ENCODE measurements at regions not wholly inside any gene's neighbourhood (a gene's known extent, or its start where the extent isn't known, plus 50 kb on each side); places are given as distances from the start of the nearest gene placed in this dataset.

DNA sequence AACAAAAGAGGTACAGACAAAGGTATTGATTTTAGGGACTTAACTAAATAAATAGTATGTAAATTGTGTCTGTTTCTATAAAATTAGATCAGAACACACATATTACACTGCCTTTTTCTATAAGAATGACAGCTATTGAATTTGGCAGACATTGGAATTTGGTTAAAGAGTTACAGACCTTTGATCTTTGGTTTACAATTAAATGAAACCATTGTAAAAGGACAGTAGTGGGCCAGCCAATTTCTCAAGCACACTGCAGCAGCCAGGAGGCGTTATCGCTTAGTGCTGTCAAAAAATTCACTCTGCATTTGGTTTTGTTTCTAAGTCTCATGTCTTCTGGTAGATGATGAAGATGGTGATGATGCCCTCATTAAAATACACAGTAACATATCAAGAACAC, 175.9 kb downstream of the NR4A2 start (continued):
- no peak for TF ChIP-seq ZNF266 (tag by site-specific recombination; IDR thresholded peaks at IDR 0.05; ENCODE audit: low read depth)
- TF ChIP-seq, protein P1, sequence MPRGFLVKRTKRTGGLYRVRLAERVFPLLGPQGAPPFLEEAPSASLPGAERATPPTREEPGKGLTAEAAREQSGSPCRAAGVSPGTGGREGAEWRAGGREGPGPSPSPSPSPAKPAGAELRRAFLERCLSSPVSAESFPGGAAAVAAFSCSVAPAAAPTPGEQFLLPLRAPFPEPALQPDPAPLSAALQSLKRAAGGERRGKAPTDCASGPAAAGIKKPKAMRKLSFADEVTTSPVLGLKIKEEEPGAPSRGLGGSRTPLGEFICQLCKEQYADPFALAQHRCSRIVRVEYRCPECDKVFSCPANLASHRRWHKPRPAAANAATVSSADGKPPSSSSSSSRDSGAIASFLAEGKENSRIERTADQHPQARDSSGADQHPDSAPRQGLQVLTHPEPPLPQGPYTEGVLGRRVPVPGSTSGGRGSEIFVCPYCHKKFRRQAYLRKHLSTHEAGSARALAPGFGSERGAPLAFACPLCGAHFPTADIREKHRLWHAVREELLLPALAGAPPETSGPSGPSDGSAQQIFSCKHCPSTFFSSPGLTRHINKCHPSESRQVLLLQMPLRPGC (tag by site-specific recombination; IDR thresholded peaks at IDR 0.05): no peak
- TF ChIP-seq KLF7 (tag by site-specific recombination; IDR thresholded peaks at IDR 0.05; ENCODE audit: borderline replicate concordance): no peak
- no peak for TF ChIP-seq ZNF37A (tag by site-specific recombination; IDR thresholded peaks at IDR 0.05)

GRCh38 chr2:156155319-156155718, 177.2 kb downstream of the NR4A2 start:
- Histone ChIP-seq H3K36me3 (ENCODE audit: control insufficient read depth in 2 of 2, insufficient read depth in 1 of 2, low read length in 2 of 2) (no peaks in the 10 kb centered on the region), H3K4me3 (ENCODE audit: low read depth, low read length) (no peak overlapping the region), H3K4me1 (ENCODE audit: control insufficient read depth, insufficient read depth, low read length) (no peaks in the 10 kb centered on the region), H3K9me3 (ENCODE audit: control insufficient read depth, insufficient read depth, low read depth, low read length) (no peaks in the 10 kb centered on the region), H3K27ac (ENCODE audit: extremely low read depth, low read depth, low read length) (no peak overlapping the region)
- ChIA-PET CTCF (no interaction called here), POLR2A (no interaction called here)
- TF ChIP-seq ZBTB49 (tag by site-specific recombination; IDR thresholded peaks at IDR 0.05; ENCODE audit: low read depth) (no peak), ZNF354C (tag by site-specific recombination; IDR thresholded peaks at IDR 0.05; ENCODE audit: borderline replicate concordance, low read depth) (no peak), ZNF76 (tag by site-specific recombination; IDR thresholded peaks at IDR 0.05; ENCODE audit: borderline replicate concordance, low read depth) (no peak), GFI1B (tag by site-specific recombination; IDR thresholded peaks at IDR 0.05) (no peak), ZSCAN30 (tag by site-specific recombination; IDR thresholded peaks at IDR 0.05) (no peak), SALL2 (tag by site-specific recombination; IDR thresholded peaks at IDR 0.05; ENCODE audit: borderline replicate concordance) (no peak), ZNF211 (tag by site-specific recombination; IDR thresholded peaks at IDR 0.05; ENCODE audit: low read depth) (no peak), ZEB2 (tag by site-specific recombination; IDR thresholded peaks at IDR 0.05) (no peak), ZFP3 (tag by site-specific recombination; IDR thresholded peaks at IDR 0.05; ENCODE audit: low read depth) (no peak), ZNF624 (tag by site-specific recombination; IDR thresholded peaks at IDR 0.05) (no peak), BCL11A (tag by site-specific recombination; IDR thresholded peaks at IDR 0.05; ENCODE audit: low read depth) (no peak), ZNF148 (tag by site-specific recombination; IDR thresholded peaks at IDR 0.05; ENCODE audit: borderline replicate concordance) (no peak), ZBTB1 (tag by site-specific recombination; IDR thresholded peaks at IDR 0.05) (no peak)
- TF ChIP-seq, protein P2, sequence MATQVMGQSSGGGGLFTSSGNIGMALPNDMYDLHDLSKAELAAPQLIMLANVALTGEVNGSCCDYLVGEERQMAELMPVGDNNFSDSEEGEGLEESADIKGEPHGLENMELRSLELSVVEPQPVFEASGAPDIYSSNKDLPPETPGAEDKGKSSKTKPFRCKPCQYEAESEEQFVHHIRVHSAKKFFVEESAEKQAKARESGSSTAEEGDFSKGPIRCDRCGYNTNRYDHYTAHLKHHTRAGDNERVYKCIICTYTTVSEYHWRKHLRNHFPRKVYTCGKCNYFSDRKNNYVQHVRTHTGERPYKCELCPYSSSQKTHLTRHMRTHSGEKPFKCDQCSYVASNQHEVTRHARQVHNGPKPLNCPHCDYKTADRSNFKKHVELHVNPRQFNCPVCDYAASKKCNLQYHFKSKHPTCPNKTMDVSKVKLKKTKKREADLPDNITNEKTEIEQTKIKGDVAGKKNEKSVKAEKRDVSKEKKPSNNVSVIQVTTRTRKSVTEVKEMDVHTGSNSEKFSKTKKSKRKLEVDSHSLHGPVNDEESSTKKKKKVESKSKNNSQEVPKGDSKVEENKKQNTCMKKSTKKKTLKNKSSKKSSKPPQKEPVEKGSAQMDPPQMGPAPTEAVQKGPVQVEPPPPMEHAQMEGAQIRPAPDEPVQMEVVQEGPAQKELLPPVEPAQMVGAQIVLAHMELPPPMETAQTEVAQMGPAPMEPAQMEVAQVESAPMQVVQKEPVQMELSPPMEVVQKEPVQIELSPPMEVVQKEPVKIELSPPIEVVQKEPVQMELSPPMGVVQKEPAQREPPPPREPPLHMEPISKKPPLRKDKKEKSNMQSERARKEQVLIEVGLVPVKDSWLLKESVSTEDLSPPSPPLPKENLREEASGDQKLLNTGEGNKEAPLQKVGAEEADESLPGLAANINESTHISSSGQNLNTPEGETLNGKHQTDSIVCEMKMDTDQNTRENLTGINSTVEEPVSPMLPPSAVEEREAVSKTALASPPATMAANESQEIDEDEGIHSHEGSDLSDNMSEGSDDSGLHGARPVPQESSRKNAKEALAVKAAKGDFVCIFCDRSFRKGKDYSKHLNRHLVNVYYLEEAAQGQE (tag by site-specific recombination; IDR thresholded peaks at IDR 0.05): no peak
- TF ChIP-seq, protein P3, sequence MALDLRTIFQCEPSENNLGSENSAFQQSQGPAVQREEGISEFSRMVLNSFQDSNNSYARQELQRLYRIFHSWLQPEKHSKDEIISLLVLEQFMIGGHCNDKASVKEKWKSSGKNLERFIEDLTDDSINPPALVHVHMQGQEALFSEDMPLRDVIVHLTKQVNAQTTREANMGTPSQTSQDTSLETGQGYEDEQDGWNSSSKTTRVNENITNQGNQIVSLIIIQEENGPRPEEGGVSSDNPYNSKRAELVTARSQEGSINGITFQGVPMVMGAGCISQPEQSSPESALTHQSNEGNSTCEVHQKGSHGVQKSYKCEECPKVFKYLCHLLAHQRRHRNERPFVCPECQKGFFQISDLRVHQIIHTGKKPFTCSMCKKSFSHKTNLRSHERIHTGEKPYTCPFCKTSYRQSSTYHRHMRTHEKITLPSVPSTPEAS (tag by site-specific recombination; IDR thresholded peaks at IDR 0.05): no peak
